Stimulated activated CD4-positive, alpha-beta T cell treated with anti-CD3 and anti-CD28 coated beads, Interleukin-12 subunit alpha, Interleukin-12 subunit beta, amount 100 ng/mL, for 4 hours (primary cell): ENCODE measurements at regions not wholly inside any gene's neighbourhood (a gene's known extent, or its start where the extent isn't known, plus 50 kb on each side); places are given as distances from the start of the nearest gene placed in this dataset.

Source experiments
- DNase-seq: peaks from one replicate; pipeline ENCODE4 v3.0.0-alpha.2; 2020

GRCh38 chr17:55580596-55581133 is 69.4 kb upstream of the SMIM36 start:
- no peak for DNase-seq

GRCh38 chr17:55577687-55578086 is 66.4 kb upstream of the SMIM36 start:
- DNase-seq: peak; percentile 10

GRCh38 chr17:55576996-55577586 is 65.8 kb upstream of the SMIM36 start:
- peak; percentile 10 for DNase-seq

GRCh38 chr17:55576237-55576995 is 65.2 kb upstream of the SMIM36 start:
- no peak for DNase-seq

GRCh38 chr17:55575058-55575636 is 63.9 kb upstream of the SMIM36 start:
- no peak for DNase-seq

- no peak for DNase-seq
These were observed 61.3 kb upstream of the SMIM36 start for GRCh38 chr17:55572599-55572998.

GRCh38 chr17:55572139-55572538 is 60.9 kb upstream of the SMIM36 start:
- no peak for DNase-seq

- DNase-seq: no peak
These were observed 59.8 kb upstream of the SMIM36 start for GRCh38 chr17:55571095-55571494.

GRCh38 chr17:55570391-55570790 is 59.1 kb upstream of the SMIM36 start:
- DNase-seq: no peak

GRCh38 chr17:55567240-55568214 is 56.3 kb upstream of the SMIM36 start:
- DNase-seq: no peak

GRCh38 chr17:55564081-55564480 is 52.8 kb upstream of the SMIM36 start:
- no peak for DNase-seq

- DNase-seq: no peak
These were observed 52.1 kb upstream of the SMIM36 start for GRCh38 chr17:55563363-55563762.

- no peak for DNase-seq
These were observed 50.8 kb upstream of the SMIM36 start for GRCh38 chr17:55561973-55562495.

- DNase-seq: no peak
These were observed 50.2 kb upstream of the SMIM36 start for GRCh38 chr17:55561316-55561972.
